ENCODE measurements at regions not wholly inside any gene's neighbourhood (a gene's known extent, or its start where the extent isn't known, plus 50 kb on each side); places are given as distances from the start of the nearest gene placed in this dataset.

DNA sequence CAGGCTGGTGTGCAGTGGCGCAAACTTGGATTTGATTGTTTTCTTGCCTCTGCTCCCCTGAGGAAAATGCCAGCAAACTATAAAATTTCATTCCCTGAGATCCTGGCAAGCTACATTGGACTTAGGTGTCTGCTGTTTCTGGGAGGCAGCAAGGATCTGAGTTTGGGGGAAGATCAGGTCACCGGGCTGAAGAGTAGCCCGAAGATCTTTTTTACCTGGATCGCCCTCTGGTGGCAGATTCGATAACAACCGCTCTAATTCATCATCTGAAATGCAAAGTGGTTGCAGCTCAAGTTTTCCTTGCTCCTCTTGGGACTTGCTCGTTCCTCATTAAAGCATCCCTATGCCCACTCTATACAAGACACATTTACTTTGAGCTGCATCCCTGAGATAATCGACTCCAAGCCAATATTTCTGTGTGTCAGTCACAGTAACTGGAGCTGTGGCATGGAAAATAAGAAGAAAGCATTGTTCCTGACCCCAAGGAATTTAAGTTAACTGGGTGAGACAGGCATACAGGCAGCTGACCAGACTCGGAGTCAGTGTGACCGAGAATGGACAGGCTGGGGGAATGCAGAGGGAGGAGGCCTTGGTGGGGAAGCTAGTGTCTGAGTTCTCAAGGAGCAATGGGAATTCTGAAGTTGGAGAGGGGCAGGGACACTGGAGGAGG lies 131.8 kb upstream of the PROKR2 start:
- peak; percentile 39 for DNase-seq (ENCODE audit: low read depth)

DNA sequence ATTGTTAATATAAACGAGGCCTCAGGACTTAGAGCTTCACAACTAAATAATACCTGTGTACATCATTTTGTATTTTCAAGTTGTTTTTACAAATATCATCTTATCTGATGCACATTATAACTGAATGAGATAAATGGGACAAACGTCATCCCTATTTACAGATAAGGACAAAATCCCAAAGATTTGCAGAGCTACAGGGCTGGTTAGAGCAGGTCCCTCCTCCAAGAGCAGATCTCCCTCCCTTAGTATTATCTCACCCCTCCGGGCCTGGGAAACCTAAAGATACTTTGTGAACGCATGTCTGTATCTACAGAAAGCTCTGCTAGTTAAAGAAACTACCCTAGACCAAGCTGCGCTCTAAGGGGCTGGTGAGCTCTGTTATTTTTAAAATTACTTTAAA lies 130.4 kb upstream of the PROKR2 start:
- TF ChIP-seq, protein P1, sequence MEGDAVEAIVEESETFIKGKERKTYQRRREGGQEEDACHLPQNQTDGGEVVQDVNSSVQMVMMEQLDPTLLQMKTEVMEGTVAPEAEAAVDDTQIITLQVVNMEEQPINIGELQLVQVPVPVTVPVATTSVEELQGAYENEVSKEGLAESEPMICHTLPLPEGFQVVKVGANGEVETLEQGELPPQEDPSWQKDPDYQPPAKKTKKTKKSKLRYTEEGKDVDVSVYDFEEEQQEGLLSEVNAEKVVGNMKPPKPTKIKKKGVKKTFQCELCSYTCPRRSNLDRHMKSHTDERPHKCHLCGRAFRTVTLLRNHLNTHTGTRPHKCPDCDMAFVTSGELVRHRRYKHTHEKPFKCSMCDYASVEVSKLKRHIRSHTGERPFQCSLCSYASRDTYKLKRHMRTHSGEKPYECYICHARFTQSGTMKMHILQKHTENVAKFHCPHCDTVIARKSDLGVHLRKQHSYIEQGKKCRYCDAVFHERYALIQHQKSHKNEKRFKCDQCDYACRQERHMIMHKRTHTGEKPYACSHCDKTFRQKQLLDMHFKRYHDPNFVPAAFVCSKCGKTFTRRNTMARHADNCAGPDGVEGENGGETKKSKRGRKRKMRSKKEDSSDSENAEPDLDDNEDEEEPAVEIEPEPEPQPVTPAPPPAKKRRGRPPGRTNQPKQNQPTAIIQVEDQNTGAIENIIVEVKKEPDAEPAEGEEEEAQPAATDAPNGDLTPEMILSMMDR (IDR thresholded peaks at IDR 0.05; ENCODE audit: insufficient read depth, low read length, severe bottlenecking) = no peak
- no peak overlapping the region for H3K4me3 ChIP-seq (ENCODE audit: low read depth, low read length)
- no peak for FAIRE-seq

More for the DNA sequence above, 131.8 kb upstream of the PROKR2 start:
- no peak for FAIRE-seq
- TF ChIP-seq, protein P1 (IDR thresholded peaks at IDR 0.05; ENCODE audit: insufficient read depth, low read length, severe bottlenecking) = peak; percentile 86
- no peaks in the 10 kb centered on the region for H3K36me3 ChIP-seq (ENCODE audit: control insufficient read depth, insufficient read depth, low read length)
- H3K4me3 ChIP-seq (ENCODE audit: low read depth, low read length) = no peak overlapping the region
- peaks cover 2% of the 10 kb centered on the region for H3K27me3 ChIP-seq (ENCODE audit: control insufficient read depth, insufficient read depth, low read length)

DNA sequence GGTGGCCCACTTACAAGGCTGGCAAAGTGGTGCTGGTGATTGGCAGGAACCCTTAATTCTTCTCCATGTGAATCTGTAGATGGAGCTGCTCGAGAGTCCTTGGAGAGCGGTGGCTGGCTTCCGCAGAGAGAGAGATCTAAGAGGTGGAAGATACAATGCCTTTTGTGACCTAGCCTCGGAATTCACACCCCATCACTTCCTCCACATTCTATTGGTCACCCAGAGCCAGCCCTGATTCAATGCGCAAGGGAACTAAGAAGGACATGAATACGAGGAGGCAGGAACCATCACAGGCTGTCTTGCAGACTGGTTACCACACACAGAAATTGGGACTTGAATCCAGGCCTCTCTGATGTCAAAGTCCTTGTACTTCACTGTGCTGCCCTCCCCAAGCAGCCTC lies 128.9 kb upstream of the PROKR2 start:
- no peak for DNase-seq (ENCODE audit: low read depth)
- FAIRE-seq = no peak

More for the DNA sequence above, 130.4 kb upstream of the PROKR2 start:
- DNase-seq (ENCODE audit: low read depth) = no peak
- peaks cover 2% of the 10 kb centered on the region for H3K27me3 ChIP-seq (ENCODE audit: control insufficient read depth, insufficient read depth, low read length)
- no peaks in the 10 kb centered on the region for H3K36me3 ChIP-seq (ENCODE audit: control insufficient read depth, insufficient read depth, low read length)

DNA sequence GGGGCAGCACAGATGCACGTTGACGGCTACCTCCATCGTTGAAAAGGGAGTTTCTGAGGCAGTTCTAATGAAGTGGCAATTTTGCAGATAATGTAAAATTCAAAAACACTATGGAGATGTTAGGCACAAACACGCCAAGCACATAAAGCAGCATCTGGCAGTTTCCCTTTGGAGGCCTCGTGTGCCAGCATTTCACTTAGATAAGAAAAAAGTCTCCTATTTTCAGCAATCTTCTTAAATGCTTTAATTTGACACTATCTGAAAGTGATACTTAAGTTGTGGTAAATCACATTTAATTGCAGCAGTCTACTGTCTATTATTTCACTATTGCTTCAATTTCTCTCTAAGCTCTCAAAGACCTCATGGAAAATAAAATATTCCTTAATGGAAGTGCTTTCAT lies 125.3 kb upstream of the PROKR2 start:
- no peak for FAIRE-seq
- no peaks in the 10 kb centered on the region for H3K27me3 ChIP-seq (ENCODE audit: control insufficient read depth, insufficient read depth, low read length)

More for the DNA sequence above, 128.9 kb upstream of the PROKR2 start:
- Histone ChIP-seq H3K27me3 (ENCODE audit: control insufficient read depth, insufficient read depth, low read length) (peaks cover 2% of the 10 kb centered on the region), H3K36me3 (ENCODE audit: control insufficient read depth, insufficient read depth, low read length) (no peaks in the 10 kb centered on the region), H3K4me3 (ENCODE audit: low read depth, low read length) (no peak overlapping the region)
- TF ChIP-seq, protein P1 (IDR thresholded peaks at IDR 0.05; ENCODE audit: insufficient read depth, low read length, severe bottlenecking) = no peak

DNA sequence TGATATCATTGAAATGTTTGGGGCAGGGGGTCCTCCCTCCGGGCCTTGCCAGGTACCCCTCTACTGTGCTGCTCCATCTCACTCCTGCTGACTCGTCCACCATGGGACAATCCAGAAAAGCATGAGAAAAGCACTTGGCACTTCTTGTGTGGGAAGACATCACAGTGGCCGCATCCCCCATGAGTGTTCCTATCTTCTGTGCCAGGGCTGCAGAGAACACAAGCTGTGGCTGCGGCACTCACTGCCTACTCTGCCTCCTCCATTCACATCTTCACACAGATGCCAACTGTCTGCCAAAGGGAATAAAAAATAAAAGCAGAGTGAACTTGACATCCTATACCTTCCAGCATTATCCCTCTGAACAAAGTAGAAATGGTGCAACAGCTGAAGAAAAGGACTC lies 117.4 kb upstream of the PROKR2 start:
- Histone ChIP-seq H3K4me3 (ENCODE audit: low read depth, low read length) (no peak overlapping the region), H3K27me3 (ENCODE audit: control insufficient read depth, insufficient read depth, low read length) (no peaks in the 10 kb centered on the region), H3K36me3 (ENCODE audit: control insufficient read depth, insufficient read depth, low read length) (no peaks in the 10 kb centered on the region)
- FAIRE-seq = no peak
- TF ChIP-seq, protein P1 (IDR thresholded peaks at IDR 0.05; ENCODE audit: insufficient read depth, low read length, severe bottlenecking) = no peak
- DNase-seq (ENCODE audit: low read depth) = no peak

More for the DNA sequence above, 125.3 kb upstream of the PROKR2 start:
- Histone ChIP-seq H3K4me3 (ENCODE audit: low read depth, low read length) (no peak overlapping the region), H3K36me3 (ENCODE audit: control insufficient read depth, insufficient read depth, low read length) (no peaks in the 10 kb centered on the region)
- TF ChIP-seq, protein P1 (IDR thresholded peaks at IDR 0.05; ENCODE audit: insufficient read depth, low read length, severe bottlenecking) = no peak
- DNase-seq (ENCODE audit: low read depth) = no peak

DNA sequence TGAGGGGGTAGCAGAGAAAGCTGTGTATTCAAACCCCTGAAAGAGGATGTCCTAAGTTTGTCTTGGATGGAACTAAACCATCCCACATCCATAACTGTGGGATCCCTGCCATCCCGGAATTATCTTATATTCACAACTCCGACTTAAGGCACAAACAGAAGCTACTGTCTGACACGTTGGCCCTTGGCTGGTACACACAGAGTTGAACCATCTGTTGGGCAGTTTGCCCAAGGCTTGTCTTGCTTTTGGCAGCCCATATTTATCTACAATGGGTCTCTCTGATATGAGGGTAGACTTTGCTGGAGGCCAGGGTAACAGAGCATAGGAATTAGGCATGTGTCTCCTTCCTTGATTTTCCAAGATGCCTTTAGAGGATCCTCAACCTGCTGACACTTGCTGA lies 116.6 kb upstream of the PROKR2 start:
- FAIRE-seq (peak; percentile 7), DNase-seq (ENCODE audit: low read depth) (no peak)
- no peaks in the 10 kb centered on the region for H3K36me3 ChIP-seq (ENCODE audit: control insufficient read depth, insufficient read depth, low read length)
- H3K4me3 ChIP-seq (ENCODE audit: low read depth, low read length) = no peak overlapping the region
- no peaks in the 10 kb centered on the region for H3K27me3 ChIP-seq (ENCODE audit: control insufficient read depth, insufficient read depth, low read length)
- TF ChIP-seq, protein P1 (IDR thresholded peaks at IDR 0.05; ENCODE audit: insufficient read depth, low read length, severe bottlenecking) = no peak

All from bronchial epithelial cell (primary cell).